ENCODE measurements at regions not wholly inside any gene's neighbourhood (a gene's known extent, or its start where the extent isn't known, plus 50 kb on each side); places are given as distances from the start of the nearest gene placed in this dataset.

DNA sequence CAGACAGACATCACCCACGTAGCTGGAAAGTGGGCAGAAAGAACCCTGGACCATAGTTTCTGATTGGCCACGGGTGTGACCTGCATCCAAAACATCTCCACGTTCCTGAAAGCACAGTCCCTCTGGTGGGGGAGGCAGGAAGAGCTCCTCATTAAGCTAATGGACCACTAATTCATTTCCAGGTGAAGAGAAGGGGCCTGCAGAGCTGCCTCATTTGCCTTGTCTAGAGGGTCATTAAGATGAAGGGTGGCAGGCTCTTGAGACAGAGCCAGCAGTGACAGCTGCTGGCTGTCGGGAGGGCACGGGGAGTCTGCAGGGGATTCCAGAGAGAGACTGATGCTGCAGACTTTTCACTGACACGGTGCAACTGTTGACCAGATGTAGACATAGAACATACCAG lies 149.6 kb upstream of the OPCML start:
- TF ChIP-seq ZFX (IDR thresholded peaks at IDR 0.05; ENCODE audit: borderline replicate concordance): no peak
- H3K27ac ChIP-seq: no peak overlapping the region

DNA sequence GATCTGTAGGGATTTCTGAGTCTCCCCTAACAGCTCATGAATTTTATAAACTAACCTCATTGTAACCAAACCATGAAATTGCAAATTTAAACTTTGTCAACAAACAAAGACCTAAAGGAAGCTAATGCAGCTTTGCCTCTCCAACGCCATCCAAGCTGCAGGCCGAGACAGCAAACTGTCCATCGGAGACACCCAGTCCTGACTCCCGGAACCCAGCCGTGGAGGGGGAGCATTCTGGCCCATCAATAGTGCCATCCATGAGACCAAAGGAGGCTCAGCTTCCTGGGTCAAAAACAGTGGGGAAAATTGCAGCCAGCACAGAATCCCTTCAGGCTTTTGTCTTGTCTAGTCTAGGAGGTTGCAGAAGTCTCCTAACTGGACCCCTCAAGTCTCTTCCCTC lies 147.6 kb upstream of the OPCML start:
- H3K27ac ChIP-seq: no peak overlapping the region
- TF ChIP-seq, protein P1, sequence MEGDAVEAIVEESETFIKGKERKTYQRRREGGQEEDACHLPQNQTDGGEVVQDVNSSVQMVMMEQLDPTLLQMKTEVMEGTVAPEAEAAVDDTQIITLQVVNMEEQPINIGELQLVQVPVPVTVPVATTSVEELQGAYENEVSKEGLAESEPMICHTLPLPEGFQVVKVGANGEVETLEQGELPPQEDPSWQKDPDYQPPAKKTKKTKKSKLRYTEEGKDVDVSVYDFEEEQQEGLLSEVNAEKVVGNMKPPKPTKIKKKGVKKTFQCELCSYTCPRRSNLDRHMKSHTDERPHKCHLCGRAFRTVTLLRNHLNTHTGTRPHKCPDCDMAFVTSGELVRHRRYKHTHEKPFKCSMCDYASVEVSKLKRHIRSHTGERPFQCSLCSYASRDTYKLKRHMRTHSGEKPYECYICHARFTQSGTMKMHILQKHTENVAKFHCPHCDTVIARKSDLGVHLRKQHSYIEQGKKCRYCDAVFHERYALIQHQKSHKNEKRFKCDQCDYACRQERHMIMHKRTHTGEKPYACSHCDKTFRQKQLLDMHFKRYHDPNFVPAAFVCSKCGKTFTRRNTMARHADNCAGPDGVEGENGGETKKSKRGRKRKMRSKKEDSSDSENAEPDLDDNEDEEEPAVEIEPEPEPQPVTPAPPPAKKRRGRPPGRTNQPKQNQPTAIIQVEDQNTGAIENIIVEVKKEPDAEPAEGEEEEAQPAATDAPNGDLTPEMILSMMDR (IDR thresholded peaks at IDR 0.05): no peak
- no peak for TF ChIP-seq ZFX (IDR thresholded peaks at IDR 0.05; ENCODE audit: borderline replicate concordance)

DNA sequence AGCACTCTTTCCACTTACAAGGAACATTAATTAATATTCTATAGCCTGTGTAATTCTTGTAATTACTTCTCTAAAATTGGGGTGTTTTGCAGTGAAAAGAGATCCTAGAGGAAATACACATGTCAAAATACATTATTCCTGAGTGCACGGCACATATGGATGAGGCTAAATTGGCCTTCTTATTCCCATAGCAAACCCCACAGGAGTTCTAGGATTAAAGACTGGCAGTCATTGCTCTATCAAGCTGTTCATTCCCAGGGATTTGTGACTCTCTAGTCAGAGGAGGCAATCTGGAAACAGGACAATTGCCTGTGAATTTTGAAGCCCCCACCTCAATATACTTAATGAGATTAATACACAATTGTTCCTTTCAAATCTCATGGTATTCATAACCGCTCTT lies 145.9 kb upstream of the OPCML start:
- TF ChIP-seq, protein P1 (IDR thresholded peaks at IDR 0.05): no peak
- TF ChIP-seq ZFX (IDR thresholded peaks at IDR 0.05; ENCODE audit: borderline replicate concordance): no peak
- H3K27ac ChIP-seq: no peak overlapping the region

- no peak overlapping the region for H3K27ac ChIP-seq
- TF ChIP-seq, protein P1 (IDR thresholded peaks at IDR 0.05): no peak
- TF ChIP-seq ZFX (IDR thresholded peaks at IDR 0.05; ENCODE audit: borderline replicate concordance): no peak
These were observed 145.1 kb upstream of the OPCML start for GRCh38 chr11:133677387-133677786.

DNA sequence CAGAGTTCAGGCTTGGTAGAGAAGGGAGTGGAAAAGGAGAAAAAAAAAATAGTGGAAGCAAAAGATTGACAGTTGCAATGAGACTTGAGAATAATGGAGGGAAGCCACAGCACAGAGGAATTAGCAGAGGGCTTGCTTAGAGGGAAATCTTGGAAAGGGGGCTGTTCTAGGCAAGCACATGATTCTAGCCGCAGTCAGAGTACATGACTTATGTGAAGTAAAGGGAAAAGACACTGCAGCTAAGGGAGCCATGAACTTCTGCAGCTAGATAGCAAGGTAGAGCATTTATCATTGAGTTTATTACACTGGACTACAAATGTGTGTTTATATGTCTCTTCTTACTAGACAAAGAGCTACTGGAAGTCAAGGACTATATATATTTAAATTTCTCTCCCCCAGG lies 144.0 kb upstream of the OPCML start:
- no peak for TF ChIP-seq ZFX (IDR thresholded peaks at IDR 0.05; ENCODE audit: borderline replicate concordance)
- TF ChIP-seq, protein P1 (IDR thresholded peaks at IDR 0.05): no peak
- H3K27ac ChIP-seq: no peak overlapping the region

- no peak overlapping the region for H3K27ac ChIP-seq
- TF ChIP-seq, protein P1 (IDR thresholded peaks at IDR 0.05): no peak
- no peak for TF ChIP-seq ZFX (IDR thresholded peaks at IDR 0.05; ENCODE audit: borderline replicate concordance)
These were observed 137.2 kb upstream of the OPCML start for GRCh38 chr11:133669371-133670053.

DNA sequence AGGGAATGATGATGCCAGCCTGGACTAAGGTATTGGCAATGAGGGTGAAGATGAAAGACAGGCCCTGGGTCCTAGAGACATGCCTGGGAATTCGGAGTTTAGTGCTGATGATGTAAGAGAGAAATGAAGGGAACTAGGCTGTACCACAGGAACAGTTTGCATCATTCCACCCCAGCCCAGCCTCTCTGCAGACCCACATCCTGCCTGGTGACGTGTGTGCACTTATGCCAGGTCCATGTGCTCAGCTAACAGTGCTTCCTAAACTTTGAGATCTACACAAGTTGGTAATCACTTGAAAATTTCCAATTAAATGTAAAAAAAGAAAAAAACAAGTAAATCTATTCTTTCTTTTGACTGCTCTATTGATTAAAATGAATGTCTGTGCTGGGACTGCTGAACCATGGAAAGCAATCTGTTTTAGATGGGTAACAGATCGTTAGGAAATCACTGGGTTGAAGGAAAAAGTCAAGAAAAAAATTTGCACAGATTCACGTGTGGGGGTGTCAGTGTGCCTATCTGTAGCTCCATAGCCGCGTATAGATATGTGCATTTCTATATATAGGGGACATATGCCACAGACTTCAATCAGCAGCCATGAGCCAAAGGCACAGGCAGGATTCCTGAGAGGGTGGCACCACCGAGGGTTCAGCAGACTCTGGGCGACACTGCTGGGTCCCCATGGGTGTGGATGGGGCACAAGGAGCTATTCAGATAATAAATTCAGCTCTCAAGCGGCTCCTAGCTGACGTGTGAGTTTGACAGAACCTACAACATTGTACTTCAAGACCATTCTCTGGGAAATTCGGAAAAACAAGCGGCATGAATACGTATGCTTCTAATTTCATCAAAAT lies 131.1 kb upstream of the OPCML start:
- TF ChIP-seq, protein P1 (IDR thresholded peaks at IDR 0.05): no peak
- TF ChIP-seq ZFX (IDR thresholded peaks at IDR 0.05; ENCODE audit: borderline replicate concordance): no peak
- H3K27ac ChIP-seq: no peak overlapping the region
